HG03064 (cell line): ENCODE measurements at regions not wholly inside any gene's neighbourhood (a gene's known extent, or its start where the extent isn't known, plus 50 kb on each side); places are given as distances from the start of the nearest gene placed in this dataset.

Experiments
- ATAC-seq: cut with Tn5 transposase; IDR thresholded peaks from one replicate; pipeline ENCODE4 v1.9.1; 2021; ENCODE audit warnings: low read depth; ENCODE audit not compliant: unreplicated experiment

GRCh38 chr10:84766923-84767322, 438.5 kb downstream of the CCSER2 start:
- ATAC-seq = no peak

GRCh38 chr10:84768132-84768531, 439.7 kb downstream of the CCSER2 start:
- ATAC-seq = no peak

GRCh38 chr10:84770824-84771223, 442.4 kb downstream of the CCSER2 start:
- no peak for ATAC-seq

GRCh38 chr10:84783386-84783785, 455.0 kb downstream of the CCSER2 start:
- no peak for ATAC-seq

GRCh38 chr10:84783909-84784308, 455.5 kb downstream of the CCSER2 start:
- no peak for ATAC-seq

- ATAC-seq = no peak
These were observed 456.4 kb downstream of the CCSER2 start for GRCh38 chr10:84784749-84785148.

GRCh38 chr10:84789026-84789425, 460.6 kb downstream of the CCSER2 start:
- ATAC-seq = no peak

GRCh38 chr10:84798312-84798711, 469.9 kb downstream of the CCSER2 start:
- no peak for ATAC-seq

GRCh38 chr10:84801156-84801555, 472.8 kb downstream of the CCSER2 start:
- no peak for ATAC-seq

- no peak for ATAC-seq
These were observed 473.5 kb downstream of the CCSER2 start for GRCh38 chr10:84801916-84802315.

DNA sequence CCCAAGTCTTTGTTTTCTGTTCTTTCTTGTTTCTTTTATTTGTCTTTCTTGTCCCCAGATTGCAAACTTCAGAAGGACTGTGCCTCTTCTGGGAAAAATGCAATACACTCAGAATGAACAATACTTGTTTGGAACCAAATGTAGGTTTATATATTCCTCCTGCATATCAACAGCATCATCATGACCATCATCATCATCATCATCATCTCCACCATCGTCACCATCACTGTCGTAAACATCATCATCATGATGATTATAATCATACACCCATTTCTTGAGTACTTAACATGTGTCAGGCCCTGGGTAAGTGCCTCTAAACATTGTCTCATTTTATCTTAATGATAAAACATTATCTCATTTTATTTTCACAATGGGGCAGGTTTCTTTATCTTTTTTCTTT, 476.8 kb downstream of the CCSER2 start:
- ATAC-seq = no peak

DNA sequence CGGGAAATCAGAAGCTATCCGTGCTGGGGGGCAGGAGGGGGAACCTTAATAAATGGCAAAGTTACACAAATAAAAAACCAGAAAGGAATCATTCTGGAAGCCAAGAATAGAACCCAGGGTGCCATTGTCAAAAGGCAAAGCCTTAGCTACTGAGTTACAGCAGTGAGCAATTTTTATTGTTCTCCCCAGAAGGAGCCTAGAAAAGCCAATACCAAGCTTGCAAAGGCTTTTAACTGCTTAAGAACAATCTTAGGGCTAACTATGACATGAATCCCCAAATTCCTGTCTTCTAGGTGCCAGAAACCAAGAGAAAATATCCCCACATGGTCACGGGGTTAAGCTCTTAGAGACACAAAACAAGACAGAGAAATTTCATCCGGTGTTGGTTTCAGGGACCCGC, 482.7 kb downstream of the CCSER2 start:
- ATAC-seq = no peak

GRCh38 chr10:84818961-84819360, 490.6 kb downstream of the CCSER2 start:
- no peak for ATAC-seq

- no peak for ATAC-seq
These were observed 491.7 kb downstream of the CCSER2 start for GRCh38 chr10:84820120-84820519.

DNA sequence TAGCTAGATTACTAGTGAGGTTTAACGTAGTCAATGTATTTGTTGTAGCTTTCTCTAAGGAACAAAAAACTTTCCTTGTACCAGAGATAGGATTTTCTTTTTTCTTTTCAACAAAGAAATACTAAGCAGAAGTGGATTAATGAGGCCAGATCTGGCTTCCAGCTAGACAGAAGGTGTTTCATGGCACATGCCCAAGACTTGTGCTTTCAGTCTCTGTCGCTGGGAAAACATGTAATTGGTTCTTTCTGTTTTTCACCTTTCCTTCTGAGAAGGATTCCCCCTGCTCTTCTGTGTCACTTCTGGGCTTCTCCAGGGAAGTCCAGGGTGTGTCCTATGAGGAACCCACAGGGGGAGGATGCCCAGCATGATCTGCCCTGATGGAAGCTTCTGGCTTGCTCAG, 492.2 kb downstream of the CCSER2 start:
- ATAC-seq = no peak

GRCh38 chr10:84822931-84823630, 494.7 kb downstream of the CCSER2 start:
- ATAC-seq = no peak

DNA sequence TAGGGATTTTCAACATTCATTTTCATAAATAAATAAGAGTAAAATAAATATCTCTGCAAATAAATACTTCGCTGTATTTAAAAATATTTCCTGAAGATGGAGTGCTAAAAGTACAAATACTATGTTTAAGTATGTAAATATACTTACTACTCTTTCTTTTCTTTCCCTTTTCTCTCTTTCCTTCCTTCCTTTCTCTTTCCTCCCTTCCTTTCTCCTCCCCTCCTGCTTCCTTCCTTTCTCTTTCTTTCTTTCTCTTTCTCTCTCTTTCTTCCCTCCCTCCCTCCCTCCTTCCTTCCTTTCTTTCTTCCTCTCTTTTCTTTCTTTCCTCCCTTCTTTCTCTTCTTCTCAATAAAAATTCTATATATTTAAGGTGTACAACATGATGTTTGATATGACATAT, 496.1 kb downstream of the CCSER2 start:
- no peak for ATAC-seq

GRCh38 chr10:84825330-84825729, 496.9 kb downstream of the CCSER2 start:
- no peak for ATAC-seq

GRCh38 chr10:84826704-84827103, 498.3 kb downstream of the CCSER2 start:
- no peak for ATAC-seq

DNA sequence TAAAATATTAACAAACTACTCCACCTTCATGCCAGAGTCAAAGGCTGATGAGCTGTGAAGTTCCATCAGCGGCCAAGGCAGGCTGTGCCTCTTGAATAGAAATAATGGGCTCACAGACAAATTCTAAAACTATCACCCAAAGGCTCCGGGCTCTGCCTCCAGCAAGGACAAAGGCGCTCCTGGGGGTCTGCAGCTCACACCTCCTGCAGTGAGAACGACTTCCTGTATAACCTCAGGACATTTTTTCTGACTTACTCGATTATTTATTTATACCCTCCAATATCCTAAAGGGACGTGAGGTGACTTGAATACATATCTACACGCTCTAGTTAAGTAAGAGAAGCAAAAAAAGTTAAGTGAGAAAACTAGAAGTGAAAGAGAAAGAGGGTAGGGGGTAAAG, 500.7 kb downstream of the CCSER2 start:
- no peak for ATAC-seq

GRCh38 chr10:84837041-84837812, 508.8 kb downstream of the CCSER2 start:
- no peak for ATAC-seq

GRCh38 chr10:84837877-84838276, 509.5 kb downstream of the CCSER2 start:
- ATAC-seq = no peak
